K562 (cell line): ENCODE measurements at regions not wholly inside any gene's neighbourhood (a gene's known extent, or its start where the extent isn't known, plus 50 kb on each side); places are given as distances from the start of the nearest gene placed in this dataset.

Source experiments
- EGR1 ChIP-seq: fragments of 450-650 bp; conservative IDR thresholded peaks from 2 replicates; pipeline ENCODE4 v1.6.1; 2017; ENCODE audit warnings: mild to moderate bottlenecking
- FOXP1 ChIP-seq: sonication (generic); formaldehyde crosslinking; IDR thresholded peaks from 2 replicates; pipeline ENCODE4 v1.8.0; 2022; ENCODE audit warnings: mild to moderate bottlenecking, missing genetic modification reagents
- KAT7 ChIP-seq: sonication (generic); formaldehyde crosslinking; IDR thresholded peaks from 2 replicates; pipeline ENCODE4 v1.8.0; 2022; ENCODE audit warnings: missing genetic modification reagents, mild to moderate bottlenecking, borderline replicate concordance
- POLR2A ChIP-seq: fragments of 450-650 bp; conservative IDR thresholded peaks from 2 replicates; pipeline ENCODE4 v1.6.1; 2016
- PTBP1 ChIP-seq: fragments of 200-400 bp; formaldehyde crosslinking; IDR thresholded peaks from 2 replicates; pipeline ENCODE4 v1.6.1; 2017; ENCODE audit warnings: low read depth, low read length
- RAD51 ChIP-seq: fragments of 450-650 bp; IDR thresholded peaks from 2 replicates; pipeline ENCODE4 v1.7.1; 2016; ENCODE audit warnings: low read depth, mild to moderate bottlenecking, borderline replicate concordance
- SMC3 ChIP-seq: conservative IDR thresholded peaks from 2 replicates; pipeline ENCODE4 v1.6.1; 2011; ENCODE audit warnings: low read depth, low read length, improper control_type of control experiment; ENCODE audit not compliant: insufficient read depth
- THRAP3 ChIP-seq: fragments of 450-650 bp; IDR thresholded peaks from 2 replicates; pipeline ENCODE4 v1.6.1; 2016; ENCODE audit warnings: mild to moderate bottlenecking, inconsistent platforms, borderline replicate concordance
- ZEB2 ChIP-seq: fragments of 450-650 bp; IDR thresholded peaks from 2 replicates; pipeline ENCODE4 v1.6.1; 2016
- ZNF121 ChIP-seq: sonication (generic); formaldehyde crosslinking; conservative IDR thresholded peaks from 2 replicates; pipeline ENCODE4 v1.8.0; 2022; ENCODE audit warnings: missing genetic modification reagents
- TF ChIP-seq, protein P1 (sequence below): fragments of 450-650 bp; formaldehyde crosslinking; IDR thresholded peaks from 2 replicates; pipeline ENCODE4 v1.4.0; 2020; ENCODE audit warnings: mild to moderate bottlenecking, moderate library complexity
- TF ChIP-seq, protein P2 (sequence below): fragments of 450-650 bp; IDR thresholded peaks from 2 replicates; pipeline ENCODE4 v1.6.1; 2014; ENCODE audit warnings: low read depth, mild to moderate bottlenecking, moderate library complexity, borderline replicate concordance
- TF ChIP-seq, protein P3 (sequence below), 3 experiments: IDR thresholded peaks in 2 of 3; conservative IDR thresholded peaks in 1 of 3; 2 replicates each; pipeline ENCODE4 v1.5.1; 2011 to 2012; ENCODE audit warnings: low read length in 3 of 3, mild to moderate bottlenecking in 3 of 3, control low read depth in 2 of 3, improper control_type of control experiment in 1 of 3, inconsistent platforms in 1 of 3, low read depth in 1 of 3, mixed read lengths in 1 of 3, moderate library complexity in 1 of 3; ENCODE audit not compliant: insufficient read depth in 2 of 3

DNA sequence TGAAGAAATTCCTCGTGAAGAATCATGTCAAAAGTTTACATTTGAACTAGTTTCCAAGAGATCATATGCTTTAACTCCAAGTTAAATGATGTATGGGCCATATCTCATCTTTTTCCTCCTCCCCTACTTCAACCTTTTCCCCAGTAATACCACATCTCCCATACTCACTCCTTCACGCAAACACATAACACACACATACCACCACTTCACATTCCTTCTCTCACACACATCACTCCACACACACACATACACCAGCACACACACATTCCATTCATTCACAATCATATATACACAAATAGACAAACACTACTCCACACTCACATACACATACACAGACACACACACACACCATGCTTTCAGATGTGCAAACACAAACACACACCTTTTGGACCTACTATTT is 769.0 kb upstream of the NR2F2 start:
- TF ChIP-seq POLR2A (no peak), KAT7 (no peak), ZNF121 (CRISPR knock-in tag) (no peak), EGR1 (no peak), RAD51 (no peak), FOXP1 (CRISPR knock-in tag) (no peak), THRAP3 (no peak), PTBP1 (no peak), SMC3 (no peak), ZEB2 (no peak)
- TF ChIP-seq, protein P1, sequence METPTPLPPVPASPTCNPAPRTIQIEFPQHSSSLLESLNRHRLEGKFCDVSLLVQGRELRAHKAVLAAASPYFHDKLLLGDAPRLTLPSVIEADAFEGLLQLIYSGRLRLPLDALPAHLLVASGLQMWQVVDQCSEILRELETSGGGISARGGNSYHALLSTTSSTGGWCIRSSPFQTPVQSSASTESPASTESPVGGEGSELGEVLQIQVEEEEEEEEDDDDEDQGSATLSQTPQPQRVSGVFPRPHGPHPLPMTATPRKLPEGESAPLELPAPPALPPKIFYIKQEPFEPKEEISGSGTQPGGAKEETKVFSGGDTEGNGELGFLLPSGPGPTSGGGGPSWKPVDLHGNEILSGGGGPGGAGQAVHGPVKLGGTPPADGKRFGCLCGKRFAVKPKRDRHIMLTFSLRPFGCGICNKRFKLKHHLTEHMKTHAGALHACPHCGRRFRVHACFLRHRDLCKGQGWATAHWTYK: no peak
- TF ChIP-seq, protein P2, sequence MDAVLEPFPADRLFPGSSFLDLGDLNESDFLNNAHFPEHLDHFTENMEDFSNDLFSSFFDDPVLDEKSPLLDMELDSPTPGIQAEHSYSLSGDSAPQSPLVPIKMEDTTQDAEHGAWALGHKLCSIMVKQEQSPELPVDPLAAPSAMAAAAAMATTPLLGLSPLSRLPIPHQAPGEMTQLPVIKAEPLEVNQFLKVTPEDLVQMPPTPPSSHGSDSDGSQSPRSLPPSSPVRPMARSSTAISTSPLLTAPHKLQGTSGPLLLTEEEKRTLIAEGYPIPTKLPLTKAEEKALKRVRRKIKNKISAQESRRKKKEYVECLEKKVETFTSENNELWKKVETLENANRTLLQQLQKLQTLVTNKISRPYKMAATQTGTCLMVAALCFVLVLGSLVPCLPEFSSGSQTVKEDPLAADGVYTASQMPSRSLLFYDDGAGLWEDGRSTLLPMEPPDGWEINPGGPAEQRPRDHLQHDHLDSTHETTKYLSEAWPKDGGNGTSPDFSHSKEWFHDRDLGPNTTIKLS: no peak
- TF ChIP-seq, protein P3, sequence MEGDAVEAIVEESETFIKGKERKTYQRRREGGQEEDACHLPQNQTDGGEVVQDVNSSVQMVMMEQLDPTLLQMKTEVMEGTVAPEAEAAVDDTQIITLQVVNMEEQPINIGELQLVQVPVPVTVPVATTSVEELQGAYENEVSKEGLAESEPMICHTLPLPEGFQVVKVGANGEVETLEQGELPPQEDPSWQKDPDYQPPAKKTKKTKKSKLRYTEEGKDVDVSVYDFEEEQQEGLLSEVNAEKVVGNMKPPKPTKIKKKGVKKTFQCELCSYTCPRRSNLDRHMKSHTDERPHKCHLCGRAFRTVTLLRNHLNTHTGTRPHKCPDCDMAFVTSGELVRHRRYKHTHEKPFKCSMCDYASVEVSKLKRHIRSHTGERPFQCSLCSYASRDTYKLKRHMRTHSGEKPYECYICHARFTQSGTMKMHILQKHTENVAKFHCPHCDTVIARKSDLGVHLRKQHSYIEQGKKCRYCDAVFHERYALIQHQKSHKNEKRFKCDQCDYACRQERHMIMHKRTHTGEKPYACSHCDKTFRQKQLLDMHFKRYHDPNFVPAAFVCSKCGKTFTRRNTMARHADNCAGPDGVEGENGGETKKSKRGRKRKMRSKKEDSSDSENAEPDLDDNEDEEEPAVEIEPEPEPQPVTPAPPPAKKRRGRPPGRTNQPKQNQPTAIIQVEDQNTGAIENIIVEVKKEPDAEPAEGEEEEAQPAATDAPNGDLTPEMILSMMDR (IDR thresholded peaks at IDR 0.05 in 2 of 3, conservative IDR thresholded peaks at IDR 0.05 in 1 of 3; ENCODE audit: insufficient read depth in 2 of 3, low read depth in 1 of 3, low read length in 3 of 3): no peak
